OCI-LY7 (cell line): ENCODE measurements at regions not wholly inside any gene's neighbourhood (a gene's known extent, or its start where the extent isn't known, plus 50 kb on each side); places are given as distances from the start of the nearest gene placed in this dataset.

Experiments used
- BruUV-seq: library from RNA; stranded (reverse); fragments of 400-500 nt; replicated peaks from 2 replicates; lab custom pipeline; 2021; lab: Mats Ljungman, UMichigan
- CTCF ChIA-PET: fragments of 300-600 bp; sonication (Branson Sonifier 250); formaldehyde crosslinking; loops from one replicate; lab custom pipeline; 2022; ENCODE audit warnings: antibody characterized with exemption; ENCODE audit not compliant: unreplicated experiment; lab: Charles Lee
- POLR2A ChIA-PET: fragments of 300-600 bp; sonication (Branson Sonifier 250); formaldehyde crosslinking; loops from one replicate; lab custom pipeline; 2022; ENCODE audit warnings: antibody characterized with exemption; lab: Charles Lee
- DNase-seq: peaks from one replicate; pipeline ENCODE4 v3.0.0-alpha.2; 2015; ENCODE audit warnings: low spot score
- H2AFZ ChIP-seq: fragments of 200-600 bp; sonication (generic), shearing (Covaris generic); 2 replicates; pipeline ENCODE4 v1.6.1; 2014; ENCODE audit warnings: mild to moderate bottlenecking, antibody characterized with exemption, low read length, moderate library complexity
- H3K27ac ChIP-seq: fragments of 200-600 bp; sonication (generic); 2 replicates; pipeline ENCODE4 v1.5.1; 2014; ENCODE audit warnings: mixed run types, low read depth, mild to moderate bottlenecking, moderate library complexity, low read length, inconsistent platforms; ENCODE audit not compliant: poor library complexity, severe bottlenecking
- H3K36me3 ChIP-seq: fragments of 200-600 bp; sonication (generic); 2 replicates; pipeline ENCODE4 v1.6.1; 2014; ENCODE audit warnings: mild to moderate bottlenecking, antibody characterized with exemption, low read length, moderate library complexity, mixed read lengths; ENCODE audit not compliant: insufficient read depth
- H3K4me1 ChIP-seq: fragments of 200-600 bp; sonication (generic); 2 replicates; pipeline ENCODE4 v1.5.1; 2014; ENCODE audit warnings: mild to moderate bottlenecking, low read length; ENCODE audit not compliant: insufficient read depth, poor library complexity, severe bottlenecking
- H3K4me2 ChIP-seq: fragments of 200-600 bp; sonication (generic); 2 replicates; pipeline ENCODE4 v1.6.1; 2014; ENCODE audit warnings: mild to moderate bottlenecking, low read length
- H3K4me3 ChIP-seq: fragments of 200-600 bp; sonication (generic); 2 replicates; pipeline ENCODE4 v1.5.1; 2014; ENCODE audit warnings: mild to moderate bottlenecking, low read depth, low read length; ENCODE audit not compliant: poor library complexity, severe bottlenecking
- H3K79me2 ChIP-seq: fragments of 200-600 bp; sonication (generic); 2 replicates; pipeline ENCODE4 v1.6.1; 2016; ENCODE audit warnings: low read depth, mild to moderate bottlenecking, low read length, moderate library complexity, mixed read lengths; ENCODE audit not compliant: insufficient read depth
- H3K9me2 ChIP-seq: fragments of 200-600 bp; sonication (generic); 2 replicates; pipeline ENCODE4 v1.6.1; 2016; ENCODE audit warnings: mild to moderate bottlenecking, low read length, mixed read lengths; ENCODE audit not compliant: insufficient read depth
- H3K9me3 ChIP-seq: fragments of 200-600 bp; sonication (generic); 2 replicates; pipeline ENCODE4 v1.6.1; 2014; ENCODE audit warnings: mild to moderate bottlenecking, mixed run types, low read length, mixed read lengths
- H4K20me1 ChIP-seq: fragments of 200-600 bp; sonication (generic); 2 replicates; pipeline ENCODE4 v1.6.1; 2014; ENCODE audit warnings: mild to moderate bottlenecking, antibody characterized with exemption, low read length, moderate library complexity, mixed read lengths; ENCODE audit not compliant: insufficient read depth
- CTCF ChIP-seq: fragments of 200-600 bp; sonication (generic); conservative IDR thresholded peaks from 2 replicates; pipeline ENCODE4 v1.5.1; 2014; ENCODE audit warnings: mild to moderate bottlenecking, antibody characterized with exemption, low read length, moderate library complexity, mixed read lengths
- EZH2phosphoT487 ChIP-seq: fragments of 200-600 bp; sonication (generic); IDR thresholded peaks from 2 replicates; pipeline ENCODE4 v1.6.1; 2018; ENCODE audit warnings: low read depth, borderline replicate concordance, mild to moderate bottlenecking, mixed run types, antibody characterized with exemption, low read length, moderate library complexity, mixed read lengths
- intact Hi-C: fragments of 100-400 bp; cut with micrococcal nuclease; formaldehyde crosslinking; loops from one replicate; pipeline ENCODE4 v1.10.0; 2022; ENCODE audit not compliant: unreplicated experiment

- Histone ChIP-seq H3K27ac (no peak overlapping the region), H3K4me1 (no peaks in the 10 kb centered on the region), H4K20me1 (no peaks in the 10 kb centered on the region), H3K9me2 (no peaks in the 10 kb centered on the region), H3K9me3 (no peaks in the 10 kb centered on the region; the same call in 1 of the 2 replicates), H3K36me3 (no peaks in the 10 kb centered on the region), H3K79me2 (no peaks in the 10 kb centered on the region), H3K4me2 (no peak overlapping the region), H3K4me3 (no peak overlapping the region), H2AFZ (no peak overlapping the region)
- BruUV-seq = no TSS peak
- ChIA-PET POLR2A (interaction anchor here (0.6 kb wide), 1 partner anchor 10 kb away, joined by 3 read pairs; no protein-coding TSS in a partner anchor), CTCF (no interaction called here)
- DNase-seq = no peak
- TF ChIP-seq CTCF (no peak), EZH2phosphoT487 (no peak)
- intact Hi-C loops = no loop called here
Observed at GRCh38 chr5:169393907-169394306, 93.0 kb upstream of the SLIT3 start.

- POLR2A ChIA-PET = no interaction called here
- CTCF ChIA-PET = no interaction called here
Observed at GRCh38 chr5:169390265-169390664, 89.3 kb upstream of the SLIT3 start.

GRCh38 chr5:169389318-169389717 is 88.4 kb upstream of the SLIT3 start:
- Histone ChIP-seq H4K20me1 (no peaks in the 10 kb centered on the region), H3K4me3 (no peak overlapping the region), H3K4me1 (no peaks in the 10 kb centered on the region), H3K27ac (no peak overlapping the region), H3K9me2 (no peaks in the 10 kb centered on the region), H2AFZ (no peak overlapping the region), H3K4me2 (no peak overlapping the region), H3K9me3 (no peaks in the 10 kb centered on the region), H3K36me3 (no peaks in the 10 kb centered on the region), H3K79me2 (no peaks in the 10 kb centered on the region)
- BruUV-seq = no TSS peak
- intact Hi-C loops = no loop called here
- no peak for DNase-seq
- POLR2A ChIA-PET = no interaction called here
- TF ChIP-seq CTCF (no peak), EZH2phosphoT487 (no peak)
- CTCF ChIA-PET = no interaction called here

More at GRCh38 chr5:169390265-169390664, 89.3 kb upstream of the SLIT3 start:
- H3K9me2 ChIP-seq = no peaks in the 10 kb centered on the region
- no peak overlapping the region for H3K4me3 ChIP-seq
- no peak for DNase-seq
- BruUV-seq = no TSS peak
- H4K20me1 ChIP-seq = no peaks in the 10 kb centered on the region
- intact Hi-C loops = no loop called here
- no peak overlapping the region for H3K4me2 ChIP-seq
- H2AFZ ChIP-seq = no peak overlapping the region
- TF ChIP-seq CTCF = no peak
- TF ChIP-seq EZH2phosphoT487 = no peak
- no peaks in the 10 kb centered on the region for H3K4me1 ChIP-seq
- H3K36me3 ChIP-seq = no peaks in the 10 kb centered on the region
- H3K79me2 ChIP-seq = no peaks in the 10 kb centered on the region
- H3K9me3 ChIP-seq = no peaks in the 10 kb centered on the region
- H3K27ac ChIP-seq = no peak overlapping the region
